ENCODE measurements at regions not wholly inside any gene's neighbourhood (a gene's known extent, or its start where the extent isn't known, plus 50 kb on each side); places are given as distances from the start of the nearest gene placed in this dataset.

DNA sequence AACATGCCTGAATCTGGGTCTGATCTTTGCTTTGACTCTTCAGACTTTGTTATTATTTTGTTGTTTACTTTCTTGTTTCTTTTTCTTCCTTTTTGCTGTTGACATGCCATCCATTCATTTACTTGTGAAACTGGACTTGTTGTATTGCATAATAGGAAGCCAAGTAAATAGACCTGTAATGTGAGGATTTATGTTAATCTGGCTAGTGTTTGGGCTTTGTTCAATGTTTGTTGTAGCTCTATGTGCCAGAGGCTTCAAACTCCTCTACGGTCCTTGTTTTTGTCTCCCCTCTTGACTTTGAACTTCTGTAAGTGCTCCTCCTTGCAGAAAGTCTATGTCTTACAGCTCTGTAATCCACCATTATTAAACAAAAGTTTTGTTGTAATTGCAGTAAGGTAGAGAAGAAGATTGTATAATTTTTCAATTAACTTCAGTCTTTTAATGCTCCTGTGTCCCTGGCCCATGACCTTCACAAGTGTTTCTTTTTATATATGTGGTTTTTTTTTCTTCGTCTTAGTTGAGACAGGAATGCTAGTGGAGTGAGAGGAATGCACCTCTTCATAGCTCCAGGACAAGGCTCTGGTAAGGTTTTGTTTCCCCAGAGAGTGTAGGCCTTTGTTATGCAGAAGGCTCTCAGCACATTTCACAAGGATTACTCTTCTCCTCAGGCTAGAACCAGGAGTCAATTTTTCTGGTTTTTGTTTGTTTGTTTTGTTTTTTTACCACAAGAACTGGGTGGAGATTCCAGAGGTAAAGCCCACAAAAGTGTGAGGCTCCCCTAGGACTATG, 1061.8 kb upstream of the CITED2 start:
- TF ChIP-seq, protein P1, sequence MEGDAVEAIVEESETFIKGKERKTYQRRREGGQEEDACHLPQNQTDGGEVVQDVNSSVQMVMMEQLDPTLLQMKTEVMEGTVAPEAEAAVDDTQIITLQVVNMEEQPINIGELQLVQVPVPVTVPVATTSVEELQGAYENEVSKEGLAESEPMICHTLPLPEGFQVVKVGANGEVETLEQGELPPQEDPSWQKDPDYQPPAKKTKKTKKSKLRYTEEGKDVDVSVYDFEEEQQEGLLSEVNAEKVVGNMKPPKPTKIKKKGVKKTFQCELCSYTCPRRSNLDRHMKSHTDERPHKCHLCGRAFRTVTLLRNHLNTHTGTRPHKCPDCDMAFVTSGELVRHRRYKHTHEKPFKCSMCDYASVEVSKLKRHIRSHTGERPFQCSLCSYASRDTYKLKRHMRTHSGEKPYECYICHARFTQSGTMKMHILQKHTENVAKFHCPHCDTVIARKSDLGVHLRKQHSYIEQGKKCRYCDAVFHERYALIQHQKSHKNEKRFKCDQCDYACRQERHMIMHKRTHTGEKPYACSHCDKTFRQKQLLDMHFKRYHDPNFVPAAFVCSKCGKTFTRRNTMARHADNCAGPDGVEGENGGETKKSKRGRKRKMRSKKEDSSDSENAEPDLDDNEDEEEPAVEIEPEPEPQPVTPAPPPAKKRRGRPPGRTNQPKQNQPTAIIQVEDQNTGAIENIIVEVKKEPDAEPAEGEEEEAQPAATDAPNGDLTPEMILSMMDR (IDR thresholded peaks at IDR 0.05; ENCODE audit: insufficient read depth, low read length, severe bottlenecking) = no peak
- peak; percentile 28 for DNase-seq (ENCODE audit: low read depth)
- Histone ChIP-seq H3K27me3 (ENCODE audit: control insufficient read depth, insufficient read depth, low read length) (no peaks in the 10 kb centered on the region), H3K4me3 (ENCODE audit: low read depth, low read length) (no peak overlapping the region), H3K36me3 (ENCODE audit: control insufficient read depth, insufficient read depth, low read length) (no peaks in the 10 kb centered on the region)
- FAIRE-seq = peak; percentile 18

- FAIRE-seq (no peak), DNase-seq (ENCODE audit: low read depth) (peak; percentile 83)
- no peaks in the 10 kb centered on the region for H3K36me3 ChIP-seq (ENCODE audit: control insufficient read depth, insufficient read depth, low read length)
- H3K27me3 ChIP-seq (ENCODE audit: control insufficient read depth, insufficient read depth, low read length) = no peaks in the 10 kb centered on the region
- TF ChIP-seq, protein P1 (IDR thresholded peaks at IDR 0.05; ENCODE audit: insufficient read depth, low read length, severe bottlenecking) = no peak
- H3K4me3 ChIP-seq (ENCODE audit: low read depth, low read length) = no peak overlapping the region
Measured at GRCh38 chr6:140434761-140435160, 1060.3 kb upstream of the CITED2 start.

DNA sequence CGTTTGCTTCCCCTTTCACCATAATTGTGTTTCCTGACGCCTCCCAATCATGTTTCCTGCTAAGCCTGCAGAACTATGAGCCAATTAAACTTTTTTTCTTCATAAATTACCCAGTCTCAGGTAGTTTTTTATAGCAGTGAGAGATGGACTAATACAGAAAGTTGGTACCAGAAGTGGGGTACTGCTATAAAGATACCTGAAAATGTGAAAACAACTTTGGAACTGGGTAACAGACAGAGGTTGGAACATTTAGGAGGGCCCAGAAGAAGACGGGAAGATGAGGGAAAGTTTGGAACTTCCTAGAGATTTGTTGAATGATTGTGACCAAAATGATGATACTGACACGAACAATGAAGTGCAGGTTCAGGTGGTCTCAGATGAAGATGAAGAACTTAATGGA, 1058.6 kb upstream of the CITED2 start:
- TF ChIP-seq, protein P1 (IDR thresholded peaks at IDR 0.05; ENCODE audit: insufficient read depth, low read length, severe bottlenecking) = no peak
- H3K27me3 ChIP-seq (ENCODE audit: control insufficient read depth, insufficient read depth, low read length) = no peaks in the 10 kb centered on the region
- H3K36me3 ChIP-seq (ENCODE audit: control insufficient read depth, insufficient read depth, low read length) = no peaks in the 10 kb centered on the region
- FAIRE-seq (no peak), DNase-seq (ENCODE audit: low read depth) (no peak)
- no peak overlapping the region for H3K4me3 ChIP-seq (ENCODE audit: low read depth, low read length)

GRCh38 chr6:140427842-140428241, 1053.4 kb upstream of the CITED2 start:
- FAIRE-seq (no peak), DNase-seq (ENCODE audit: low read depth) (no peak)
- H3K36me3 ChIP-seq (ENCODE audit: control insufficient read depth, insufficient read depth, low read length) = no peaks in the 10 kb centered on the region
- TF ChIP-seq, protein P1 (IDR thresholded peaks at IDR 0.05; ENCODE audit: insufficient read depth, low read length, severe bottlenecking) = no peak
- no peaks in the 10 kb centered on the region for H3K27me3 ChIP-seq (ENCODE audit: control insufficient read depth, insufficient read depth, low read length)
- H3K4me3 ChIP-seq (ENCODE audit: low read depth, low read length) = no peak overlapping the region

DNA sequence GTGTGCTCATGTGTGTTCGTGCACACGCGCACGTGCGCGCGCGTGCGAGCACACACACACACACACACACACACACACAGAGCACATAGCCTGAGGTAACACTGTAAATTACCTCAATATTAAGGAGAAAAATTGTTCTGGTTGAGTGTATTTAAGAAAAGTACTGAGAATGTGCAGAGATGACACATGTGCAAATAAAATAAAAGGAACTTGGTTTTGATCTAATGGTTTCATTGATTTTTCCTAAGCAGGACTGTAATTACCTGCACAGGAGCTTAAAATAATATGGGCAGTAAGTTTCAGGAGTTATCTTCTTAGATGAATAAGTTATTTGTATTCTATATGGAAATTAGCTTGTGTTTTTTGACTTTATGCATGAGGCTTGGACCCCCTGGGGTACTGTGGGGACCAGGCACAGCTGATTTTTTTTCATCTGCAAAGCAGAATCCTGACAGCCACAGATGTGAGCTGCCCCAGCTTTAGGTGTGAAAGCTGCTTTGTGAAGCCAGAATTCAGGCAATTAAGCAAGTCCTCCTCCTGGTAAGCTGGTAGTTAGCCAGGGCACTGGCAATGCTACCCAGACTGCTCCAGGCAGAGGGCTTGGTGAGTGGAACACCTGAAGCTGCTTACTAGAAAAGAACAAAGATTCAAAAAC, 1040.6 kb upstream of the CITED2 start:
- DNase-seq (ENCODE audit: low read depth) (no peak), FAIRE-seq (no peak)
- Histone ChIP-seq H3K4me3 (ENCODE audit: low read depth, low read length) (no peak overlapping the region), H3K27me3 (ENCODE audit: control insufficient read depth, insufficient read depth, low read length) (no peaks in the 10 kb centered on the region), H3K36me3 (ENCODE audit: control insufficient read depth, insufficient read depth, low read length) (no peaks in the 10 kb centered on the region)
- TF ChIP-seq, protein P1 (IDR thresholded peaks at IDR 0.05; ENCODE audit: insufficient read depth, low read length, severe bottlenecking) = no peak

All from bronchial epithelial cell (primary cell).